ENCODE measurements at regions not wholly inside any gene's neighbourhood (a gene's known extent, or its start where the extent isn't known, plus 50 kb on each side); places are given as distances from the start of the nearest gene placed in this dataset.

DNA sequence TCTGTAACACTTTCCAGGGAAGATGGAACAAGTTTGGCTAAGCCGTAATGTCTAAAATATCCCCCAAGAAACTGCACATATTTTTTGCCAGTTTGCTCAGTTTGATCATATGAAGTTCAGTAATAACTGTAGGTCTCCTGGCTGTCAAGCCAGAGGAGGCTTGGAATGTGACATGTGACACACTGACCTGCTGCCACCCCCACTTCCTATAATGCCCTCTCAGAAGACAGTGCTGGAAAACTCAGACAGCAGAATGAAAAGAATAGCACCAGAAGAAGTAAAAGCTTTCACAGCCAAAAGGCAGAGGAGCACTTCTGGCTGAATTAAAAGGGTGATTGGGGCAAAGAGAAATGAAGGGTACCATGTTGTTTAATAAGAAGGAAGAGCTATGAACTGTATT, 67.4 kb upstream of the UBAC2 start:
- no peak for TF ChIP-seq PRMT3 (CRISPR knock-in tag; IDR thresholded peaks at IDR 0.05; ENCODE audit: borderline replicate concordance, low read depth)
- no peak for TF ChIP-seq POLR2A (IDR thresholded peaks at IDR 0.05; ENCODE audit: insufficient read depth in 1 of 2, low read depth in 2 of 2, low read length in 2 of 2)
- no peak for TF ChIP-seq MXD1 (CRISPR knock-in tag; IDR thresholded peaks at IDR 0.05)
- no peak for TF ChIP-seq JUN (CRISPR knock-in tag; IDR thresholded peaks at IDR 0.05)

Data from HepG2 (cell line).